ENCODE measurements at regions not wholly inside any gene's neighbourhood (a gene's known extent, or its start where the extent isn't known, plus 50 kb on each side); places are given as distances from the start of the nearest gene placed in this dataset.

- DNase-seq (ENCODE audit: low spot score): no peak
Measured at GRCh38 chr10:33542752-33543505, 208.5 kb upstream of the NRP1 start.

- no peak for DNase-seq (ENCODE audit: low spot score)
Measured at GRCh38 chr10:33539116-33539515, 204.6 kb upstream of the NRP1 start.

DNA sequence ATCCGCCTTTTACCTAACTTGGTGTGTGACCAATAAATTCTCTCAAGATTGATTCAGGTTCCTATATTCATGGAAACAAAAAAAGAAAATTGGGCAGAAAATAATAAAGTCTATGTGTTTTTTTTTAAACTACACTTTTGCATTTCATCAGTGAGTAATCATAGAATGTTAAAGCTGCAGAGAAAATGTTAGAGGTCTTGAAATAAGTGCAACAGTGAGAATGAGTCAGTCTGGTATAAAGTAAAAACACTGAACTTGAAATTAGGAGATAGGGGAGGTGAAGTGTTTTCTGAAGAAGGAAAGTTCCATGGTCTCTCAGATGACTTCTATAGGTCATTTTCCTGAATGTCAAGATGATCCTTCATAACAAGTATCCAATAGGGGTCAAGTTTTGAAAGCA is 202.6 kb upstream of the NRP1 start:
- no peak for DNase-seq (ENCODE audit: low spot score)

- no peak for DNase-seq (ENCODE audit: low spot score)
Measured at GRCh38 chr10:33536508-33536907, 202.0 kb upstream of the NRP1 start.

DNA sequence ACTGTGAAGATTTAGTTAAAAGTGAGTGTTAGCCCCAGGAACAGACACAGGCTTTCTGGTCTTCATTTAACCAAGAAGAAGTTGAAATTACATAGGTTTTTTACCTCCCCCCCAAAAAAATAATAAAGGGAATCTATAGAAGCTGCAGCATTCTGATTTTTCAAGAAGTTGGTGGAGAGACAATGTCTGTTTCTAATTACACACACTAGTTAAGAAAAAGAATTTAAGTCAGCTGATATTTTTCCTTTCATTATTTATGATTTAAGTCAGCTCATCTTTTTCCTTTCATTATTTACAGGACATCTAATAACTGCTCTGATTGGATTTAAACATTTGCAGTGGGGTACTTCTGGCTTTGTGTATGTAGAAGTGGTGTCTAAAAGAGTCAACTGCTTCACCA is 201.4 kb upstream of the NRP1 start:
- DNase-seq (ENCODE audit: low spot score): no peak

DNA sequence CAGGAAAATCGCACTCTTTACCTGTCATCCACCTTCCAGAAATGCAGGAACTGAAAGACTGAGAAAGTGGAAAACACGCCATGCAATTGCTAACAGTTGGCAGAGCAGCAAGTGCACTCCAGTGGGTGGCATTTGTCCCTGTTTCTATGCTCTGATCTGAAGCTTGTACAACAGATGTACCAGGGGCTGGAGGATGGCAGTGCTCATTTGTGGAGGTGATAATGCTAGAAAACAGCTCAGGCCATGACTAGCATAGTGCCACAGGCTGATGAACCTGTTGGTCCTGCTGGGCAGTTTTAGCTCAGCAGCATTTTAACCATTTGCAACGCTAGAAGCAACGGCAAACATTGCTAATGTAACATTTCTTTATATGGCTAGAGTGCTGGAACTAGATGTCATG is 199.9 kb upstream of the NRP1 start:
- DNase-seq (ENCODE audit: low spot score): no peak

- DNase-seq (ENCODE audit: low spot score): no peak
Measured at GRCh38 chr10:33533612-33534011, 199.1 kb upstream of the NRP1 start.

GRCh38 chr10:33532901-33533300 is 198.4 kb upstream of the NRP1 start:
- no peak for DNase-seq (ENCODE audit: low spot score)

- no peak for DNase-seq (ENCODE audit: low spot score)
Measured at GRCh38 chr10:33529234-33529633, 194.8 kb upstream of the NRP1 start.

DNA sequence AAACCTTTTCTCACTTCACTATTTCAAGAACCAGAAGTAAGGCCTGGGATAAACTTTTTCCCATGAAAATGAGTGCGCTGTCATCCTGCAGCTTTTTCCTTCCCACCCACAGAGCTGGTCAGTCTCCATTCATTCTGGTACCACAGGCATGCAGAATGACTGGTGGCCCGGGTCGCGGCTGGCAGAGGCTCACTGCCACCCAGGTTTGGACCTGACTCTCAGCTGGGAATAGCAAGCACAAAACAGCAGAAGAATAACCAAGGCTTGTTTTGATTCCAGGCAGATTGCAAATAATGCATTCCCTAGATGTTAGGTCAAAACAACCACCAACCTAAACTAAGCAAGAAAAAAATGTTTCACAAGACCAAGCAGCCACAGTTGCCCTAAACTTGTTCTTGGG is 190.5 kb upstream of the NRP1 start:
- DNase-seq (ENCODE audit: low spot score): peak; percentile 39

GRCh38 chr10:33524041-33524440 is 189.6 kb upstream of the NRP1 start:
- DNase-seq (ENCODE audit: low spot score): no peak

DNA sequence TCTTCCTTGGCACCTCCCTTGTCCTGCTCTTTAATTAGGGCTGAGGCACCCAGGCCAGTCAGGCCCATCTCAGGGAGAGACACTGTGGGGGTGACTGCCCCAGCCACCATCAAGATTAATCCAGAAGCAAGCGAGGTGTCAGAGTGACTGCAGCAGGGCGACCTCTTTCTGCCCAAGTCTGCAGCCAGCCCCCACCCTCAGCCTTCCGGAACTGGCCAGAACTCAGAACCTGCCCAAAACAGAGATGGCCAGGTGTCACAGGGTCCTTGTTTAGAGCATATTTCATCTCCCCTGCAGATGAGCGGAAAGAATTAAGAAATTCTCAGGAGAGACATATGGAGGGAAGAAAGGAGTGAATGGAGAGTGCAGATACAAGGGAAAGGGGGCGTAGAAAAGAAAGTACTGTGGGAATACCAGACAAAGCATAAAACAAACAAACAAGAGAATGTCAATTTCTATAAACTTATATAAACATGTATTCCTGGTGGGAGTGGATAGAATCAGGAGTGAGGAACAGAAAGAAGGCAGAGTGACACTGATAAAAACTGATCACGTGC is 188.8 kb upstream of the NRP1 start:
- no peak for DNase-seq (ENCODE audit: low spot score)

DNA sequence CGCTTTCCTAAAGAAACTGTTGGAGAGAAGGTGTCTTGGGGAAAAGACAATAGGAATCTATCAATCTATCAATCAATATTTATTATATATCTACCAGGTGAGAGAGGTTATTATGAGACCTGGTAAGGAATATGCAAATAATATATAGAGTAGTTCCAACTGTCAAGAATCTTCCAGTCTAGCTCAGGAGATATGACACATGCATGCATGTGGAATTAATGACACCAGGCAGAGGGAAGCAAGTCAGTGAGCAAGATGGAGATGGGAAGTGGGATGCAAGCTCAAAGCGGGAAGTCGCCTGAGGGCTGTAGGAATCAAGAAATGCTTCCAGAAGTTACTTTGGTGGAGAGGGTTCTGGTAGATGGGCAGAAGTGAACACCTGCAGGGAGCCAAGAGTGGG is 187.4 kb upstream of the NRP1 start:
- no peak for DNase-seq (ENCODE audit: low spot score)

- DNase-seq (ENCODE audit: low spot score): peak; percentile 17
Measured at GRCh38 chr10:33521062-33521461, 186.6 kb upstream of the NRP1 start.

DNA sequence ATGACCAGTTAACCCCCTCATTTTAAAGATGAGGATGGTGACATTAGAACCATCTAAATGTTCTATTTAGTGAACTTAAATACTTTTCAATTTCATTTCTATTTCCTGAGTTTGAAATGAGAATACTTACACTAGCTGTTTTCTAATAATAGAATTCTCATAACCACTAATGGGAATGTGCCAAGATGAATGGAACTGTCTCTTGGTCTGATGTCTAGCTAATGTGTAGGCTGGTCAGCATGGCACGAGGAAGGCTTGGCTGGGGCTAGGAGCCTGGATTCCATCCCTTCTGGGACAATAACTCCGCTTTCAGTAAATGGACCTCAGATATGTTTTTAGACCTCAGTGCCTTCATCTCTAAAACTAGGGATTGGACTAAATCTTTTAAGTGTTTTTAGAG is 185.8 kb upstream of the NRP1 start:
- DNase-seq (ENCODE audit: low spot score): no peak

DNA sequence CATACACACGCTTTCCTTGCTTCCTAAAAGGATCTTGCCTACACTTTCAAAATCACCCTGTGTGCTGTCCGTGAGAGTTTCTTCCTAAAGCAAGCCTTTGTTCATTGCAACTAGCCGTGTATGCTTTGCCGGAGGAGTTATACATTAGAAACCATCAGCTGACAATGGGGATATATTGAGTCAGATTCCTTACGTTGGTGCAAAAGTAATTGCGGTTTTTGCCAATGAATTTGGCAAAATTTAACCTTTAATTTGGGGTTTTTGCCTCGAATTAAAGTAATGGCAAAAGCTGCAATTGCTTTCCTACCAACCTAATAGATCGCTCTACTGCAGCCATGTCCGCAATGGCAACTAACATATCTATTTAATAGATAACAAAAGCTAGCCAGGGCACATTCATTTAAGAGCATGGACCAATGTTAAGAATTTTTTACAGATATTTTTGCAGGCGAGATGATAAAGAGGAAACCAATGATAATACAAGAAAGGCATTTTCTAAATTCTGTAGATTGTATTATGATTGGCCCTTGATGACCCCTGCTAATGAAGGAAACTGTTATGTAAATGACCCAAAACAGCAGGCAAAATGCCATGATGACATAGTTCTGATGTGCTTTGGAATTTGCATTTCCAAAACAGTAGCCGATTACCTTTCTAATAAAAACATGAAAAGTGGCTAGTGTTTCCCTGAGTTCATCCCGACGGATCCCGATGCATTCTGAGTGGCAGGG is 184.8 kb upstream of the NRP1 start:
- DNase-seq (ENCODE audit: low spot score): no peak

GRCh38 chr10:33510206-33510605 is 175.7 kb upstream of the NRP1 start:
- no peak for DNase-seq (ENCODE audit: low spot score)

- DNase-seq (ENCODE audit: low spot score): peak; percentile 70
Measured at GRCh38 chr10:33509231-33509831, 174.9 kb upstream of the NRP1 start.

- no peak for DNase-seq (ENCODE audit: low spot score)
Measured at GRCh38 chr10:33507662-33508425, 173.4 kb upstream of the NRP1 start.

DNA sequence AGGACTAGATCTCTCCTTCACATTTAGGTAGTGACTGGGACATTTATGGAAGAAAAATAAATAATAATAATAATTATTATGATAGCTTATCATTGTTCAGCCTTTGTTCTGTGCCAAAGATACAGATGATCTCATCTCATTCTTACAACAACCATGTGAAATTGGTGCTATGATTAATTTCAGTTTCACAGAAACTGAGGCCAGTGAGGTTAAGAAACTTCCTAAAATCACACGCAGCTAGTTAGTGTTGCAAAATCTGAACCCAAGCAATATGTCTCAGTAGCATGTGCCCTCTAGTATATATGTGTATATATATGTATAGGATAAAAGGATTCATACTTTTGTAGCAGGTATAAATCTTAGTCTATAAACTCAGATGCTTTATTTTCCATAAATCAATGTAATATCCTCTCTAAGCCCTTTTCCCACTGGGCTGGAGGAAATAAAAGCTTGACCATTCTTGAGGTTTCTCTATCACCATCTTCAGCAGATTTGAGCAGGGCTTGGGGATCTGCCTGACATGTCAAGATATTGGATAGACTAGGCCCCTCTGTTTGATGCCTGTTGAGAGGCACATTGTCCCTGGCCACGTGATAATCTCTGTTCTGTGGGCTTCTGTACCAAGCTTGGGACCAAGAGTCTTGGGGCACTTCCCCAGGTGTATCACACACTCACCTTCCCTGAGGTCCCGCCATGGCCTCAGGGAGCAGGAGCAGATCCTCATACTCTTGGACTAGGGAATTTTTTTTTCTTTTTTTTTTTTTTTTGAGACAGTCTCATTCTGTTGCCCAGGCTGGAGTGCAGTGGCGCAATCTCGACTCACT is 172.6 kb upstream of the NRP1 start:
- DNase-seq (ENCODE audit: low spot score): no peak

DNA sequence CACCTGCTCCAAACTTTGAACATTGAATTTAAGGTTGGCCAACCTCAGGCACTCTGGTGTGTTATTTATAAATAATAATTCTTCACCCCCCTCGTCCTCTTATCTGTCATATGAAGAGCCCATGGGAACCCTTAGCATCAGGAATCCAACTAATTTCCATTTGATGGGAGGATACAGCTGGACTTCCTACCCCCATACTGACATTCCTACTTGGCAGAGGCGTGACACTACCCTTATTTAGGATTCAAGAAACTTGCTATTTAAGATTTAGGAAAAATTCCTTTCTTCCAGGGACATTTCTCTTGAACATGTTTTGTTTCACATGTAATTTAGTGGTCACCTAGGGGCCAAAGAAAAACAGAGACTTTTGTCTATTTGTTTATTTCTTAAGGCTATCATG is 171.9 kb upstream of the NRP1 start:
- no peak for DNase-seq (ENCODE audit: low spot score)

Measured in AG08396 (cell line).